AG04450 (cell line): ENCODE measurements at regions not wholly inside any gene's neighbourhood (a gene's known extent, or its start where the extent isn't known, plus 50 kb on each side); places are given as distances from the start of the nearest gene placed in this dataset.

Experiments used
- CTCF ChIA-PET: fragments of 300-600, 350-600 bp; formaldehyde crosslinking; extraction: SDS; loops from one replicate; lab custom pipeline; 2022; ENCODE audit warnings: antibody characterized with exemption, inconsistent platforms; lab: Charles Lee
- POLR2A ChIA-PET: fragments of 350-600 bp; formaldehyde crosslinking; extraction: SDS; loops from one replicate; lab custom pipeline; 2021; ENCODE audit warnings: antibody characterized with exemption, inconsistent platforms; lab: Yijun Ruan, JAX
- DNase-seq: peaks from one replicate; pipeline ENCODE4 v3.0.0-alpha.2; 2011; ENCODE audit warnings: low read depth, low spot score
- H3K27ac ChIP-seq: one replicate; pipeline ENCODE4 v1.5.1; 2012; ENCODE audit warnings: low read depth, low read length, control low read depth
- H3K27me3 ChIP-seq: one replicate; pipeline ENCODE4 v1.6.0; 2012; ENCODE audit warnings: low read length; ENCODE audit not compliant: control insufficient read depth, insufficient read depth
- H3K4me3 ChIP-seq: 2 replicates; pipeline ENCODE4 v1.5.1; 2011; ENCODE audit warnings: mild to moderate bottlenecking, low read depth, low read length, control low read depth
- H3K9me3 ChIP-seq: 2 replicates; pipeline ENCODE4 v1.5.1; 2012; ENCODE audit warnings: low read length; ENCODE audit not compliant: control insufficient read depth, insufficient read depth
- TF ChIP-seq, protein P1 (sequence below): IDR thresholded peaks from 2 replicates; pipeline ENCODE4 v1.5.1; 2011; ENCODE audit warnings: low read depth, low read length, control low read depth, inconsistent platforms

GRCh38 chr20:16671753-16672152 lies 58.1 kb upstream of the SNRPB2 start:
- Histone ChIP-seq H3K4me3 (no peak overlapping the region), H3K27me3 (no peaks in the 10 kb centered on the region), H3K27ac (no peak overlapping the region), H3K9me3 (no peaks in the 10 kb centered on the region)
- TF ChIP-seq, protein P1, sequence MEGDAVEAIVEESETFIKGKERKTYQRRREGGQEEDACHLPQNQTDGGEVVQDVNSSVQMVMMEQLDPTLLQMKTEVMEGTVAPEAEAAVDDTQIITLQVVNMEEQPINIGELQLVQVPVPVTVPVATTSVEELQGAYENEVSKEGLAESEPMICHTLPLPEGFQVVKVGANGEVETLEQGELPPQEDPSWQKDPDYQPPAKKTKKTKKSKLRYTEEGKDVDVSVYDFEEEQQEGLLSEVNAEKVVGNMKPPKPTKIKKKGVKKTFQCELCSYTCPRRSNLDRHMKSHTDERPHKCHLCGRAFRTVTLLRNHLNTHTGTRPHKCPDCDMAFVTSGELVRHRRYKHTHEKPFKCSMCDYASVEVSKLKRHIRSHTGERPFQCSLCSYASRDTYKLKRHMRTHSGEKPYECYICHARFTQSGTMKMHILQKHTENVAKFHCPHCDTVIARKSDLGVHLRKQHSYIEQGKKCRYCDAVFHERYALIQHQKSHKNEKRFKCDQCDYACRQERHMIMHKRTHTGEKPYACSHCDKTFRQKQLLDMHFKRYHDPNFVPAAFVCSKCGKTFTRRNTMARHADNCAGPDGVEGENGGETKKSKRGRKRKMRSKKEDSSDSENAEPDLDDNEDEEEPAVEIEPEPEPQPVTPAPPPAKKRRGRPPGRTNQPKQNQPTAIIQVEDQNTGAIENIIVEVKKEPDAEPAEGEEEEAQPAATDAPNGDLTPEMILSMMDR = no peak
- ChIA-PET POLR2A (no interaction called here), CTCF (interaction anchor here (0.7 kb wide), 2 partner anchors 448 to 1778 kb away, joined by 3 to 4 read pairs; no protein-coding TSS in a partner anchor)
- no peak for DNase-seq

DNA sequence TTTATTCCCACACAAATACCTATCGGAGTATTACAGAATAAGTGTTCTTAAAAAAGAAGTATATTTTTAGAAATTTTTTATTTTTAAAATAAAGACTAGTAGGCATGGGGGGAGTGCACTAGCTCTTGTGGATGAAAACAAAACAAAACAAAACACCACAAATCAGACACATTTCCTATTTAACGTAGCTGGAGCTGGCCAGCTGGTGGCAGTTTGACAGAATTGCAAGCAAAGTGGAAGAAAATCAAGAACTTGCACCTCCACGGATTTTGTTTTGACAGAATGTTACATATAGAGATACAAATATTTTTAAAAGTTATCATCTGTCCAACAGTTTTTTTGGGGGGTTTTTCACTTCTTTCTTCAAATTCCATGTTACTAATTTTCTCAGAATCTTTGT lies 63.6 kb upstream of the SNRPB2 start:
- no peaks in the 10 kb centered on the region for H3K27me3 ChIP-seq
- ChIA-PET POLR2A (no interaction called here), CTCF (no interaction called here)
- no peak for DNase-seq
- H3K27ac ChIP-seq = no peak overlapping the region
- H3K9me3 ChIP-seq = no peaks in the 10 kb centered on the region
- no peak overlapping the region for H3K4me3 ChIP-seq
- TF ChIP-seq, protein P1 = 0 out of 2 replicates have a peak, but pooled peaks have one; percentile 13

GRCh38 chr20:16664020-16664419 lies 65.8 kb upstream of the SNRPB2 start:
- TF ChIP-seq, protein P1 = no peak
- ChIA-PET CTCF (no interaction called here), POLR2A (no interaction called here)
- H3K27ac ChIP-seq = no peak overlapping the region
- H3K4me3 ChIP-seq = no peak overlapping the region
- H3K9me3 ChIP-seq = no peaks in the 10 kb centered on the region
- DNase-seq = no peak
- H3K27me3 ChIP-seq = no peaks in the 10 kb centered on the region

GRCh38 chr20:16662467-16662866 lies 67.4 kb upstream of the SNRPB2 start:
- Histone ChIP-seq H3K9me3 (no peaks in the 10 kb centered on the region), H3K27ac (no peak overlapping the region), H3K27me3 (no peaks in the 10 kb centered on the region), H3K4me3 (no peak overlapping the region)
- POLR2A ChIA-PET = no interaction called here
- TF ChIP-seq, protein P1 = no peak
- no peak for DNase-seq
- CTCF ChIA-PET = no interaction called here

DNA sequence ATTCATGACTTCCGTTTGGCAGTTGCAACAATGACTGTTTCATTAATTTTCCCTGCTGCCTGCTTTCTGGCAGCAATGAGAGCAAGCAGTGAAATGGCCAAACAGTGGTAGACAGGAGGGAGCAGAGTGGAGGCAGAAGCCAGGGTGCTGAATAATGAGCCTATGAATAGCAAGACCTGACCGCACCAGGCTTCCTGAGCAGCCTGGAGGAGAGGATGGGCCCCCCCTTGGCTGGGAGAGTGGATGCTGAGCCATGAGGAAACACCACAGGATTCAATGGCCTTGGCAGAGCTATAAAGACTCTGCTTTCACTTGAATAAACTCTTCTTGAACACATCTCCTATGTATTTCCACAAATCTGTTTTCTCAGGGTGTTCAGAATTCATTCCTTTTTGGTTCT lies 68.1 kb upstream of the SNRPB2 start:
- ChIA-PET POLR2A (no interaction called here), CTCF (no interaction called here)
- no peak for DNase-seq

More for the DNA sequence above, 68.1 kb upstream of the SNRPB2 start:
- TF ChIP-seq, protein P1 = no peak
- H3K9me3 ChIP-seq = no peaks in the 10 kb centered on the region
- H3K27me3 ChIP-seq = no peaks in the 10 kb centered on the region
- no peak overlapping the region for H3K27ac ChIP-seq
- no peak overlapping the region for H3K4me3 ChIP-seq
